Stimulated activated CD4-positive, alpha-beta T cell treated with anti-CD3 and anti-CD28 coated beads, Interleukin-4, amount 100 ng/mL, for 24 hours (primary cell): ENCODE measurements at regions not wholly inside any gene's neighbourhood (a gene's known extent, or its start where the extent isn't known, plus 50 kb on each side); places are given as distances from the start of the nearest gene placed in this dataset.

Experiments
- DNase-seq: peaks from one replicate; pipeline ENCODE4 v3.0.0-alpha.2; 2020

GRCh38 chrX:103158317-103158621 is 56.6 kb upstream of the BEX4 start:
- no peak for DNase-seq

GRCh38 chrX:103157496-103158316 is 57.2 kb upstream of the BEX4 start:
- DNase-seq = peak; percentile 4

GRCh38 chrX:103155201-103155600 is 59.7 kb upstream of the BEX4 start:
- DNase-seq = no peak

GRCh38 chrX:103153661-103154060 is 60.7 kb upstream of the NXF3 start:
- no peak for DNase-seq

- no peak for DNase-seq
These were observed 58.9 kb upstream of the NXF3 start for GRCh38 chrX:103151799-103152198.

- no peak for DNase-seq
These were observed 56.7 kb upstream of the NXF3 start for GRCh38 chrX:103149652-103150051.

- no peak for DNase-seq
These were observed 55.1 kb upstream of the NXF3 start for GRCh38 chrX:103148075-103148474.
